NT2/D1 (cell line): ENCODE measurements at regions not wholly inside any gene's neighbourhood (a gene's known extent, or its start where the extent isn't known, plus 50 kb on each side); places are given as distances from the start of the nearest gene placed in this dataset.

ENCODE experiments used
- YY1 ChIP-seq: IDR thresholded peaks from 2 replicates; pipeline ENCODE4 v1.6.1; 2011; ENCODE audit not compliant: insufficient read length, insufficient read depth
- ZNF274 ChIP-seq: IDR thresholded peaks from 2 replicates; pipeline ENCODE4 v1.6.1; 2011; ENCODE audit warnings: mild to moderate bottlenecking, low read depth, low read length

GRCh38 chr18:67969458-67969857 lies 452.9 kb upstream of the DSEL start:
- TF ChIP-seq YY1 (no peak), ZNF274 (no peak)
